Vagina (tissue), 2 donors: ENCODE measurements at regions not wholly inside any gene's neighbourhood (a gene's known extent, or its start where the extent isn't known, plus 50 kb on each side); places are given as distances from the start of the nearest gene placed in this dataset.

Experiments
- POLR2A ChIP-seq, 2 donors: fragments of 450-650 bp; IDR thresholded peaks; one replicate each; pipeline ENCODE4 v1.6.1; 2017; ENCODE audit warnings: antibody characterized with exemption in 2 of 2, mild to moderate bottlenecking in 2 of 2, moderate library complexity in 2 of 2
- POLR2AphosphoS5 ChIP-seq, 2 donors: sonication (generic); formaldehyde crosslinking; IDR thresholded peaks; one replicate each; pipeline ENCODE4 v1.9.0; 2017; ENCODE audit warnings: antibody characterized with exemption in 2 of 2, mild to moderate bottlenecking in 2 of 2, low read depth in 1 of 2; ENCODE audit not compliant: insufficient read depth in 1 of 2
- TF ChIP-seq, protein P1 (sequence below), 3 experiments: fragments of 450-650 bp in 2 of 3; fragments of 200-600 bp in 1 of 3; sonication (generic) in 1 of 3; IDR thresholded peaks; one replicate each; pipeline ENCODE4 v1.5.1; 2017 to 2019; ENCODE audit warnings: antibody characterized with exemption in 3 of 3, mild to moderate bottlenecking in 2 of 3, moderate library complexity in 2 of 3

- TF ChIP-seq, protein P1, sequence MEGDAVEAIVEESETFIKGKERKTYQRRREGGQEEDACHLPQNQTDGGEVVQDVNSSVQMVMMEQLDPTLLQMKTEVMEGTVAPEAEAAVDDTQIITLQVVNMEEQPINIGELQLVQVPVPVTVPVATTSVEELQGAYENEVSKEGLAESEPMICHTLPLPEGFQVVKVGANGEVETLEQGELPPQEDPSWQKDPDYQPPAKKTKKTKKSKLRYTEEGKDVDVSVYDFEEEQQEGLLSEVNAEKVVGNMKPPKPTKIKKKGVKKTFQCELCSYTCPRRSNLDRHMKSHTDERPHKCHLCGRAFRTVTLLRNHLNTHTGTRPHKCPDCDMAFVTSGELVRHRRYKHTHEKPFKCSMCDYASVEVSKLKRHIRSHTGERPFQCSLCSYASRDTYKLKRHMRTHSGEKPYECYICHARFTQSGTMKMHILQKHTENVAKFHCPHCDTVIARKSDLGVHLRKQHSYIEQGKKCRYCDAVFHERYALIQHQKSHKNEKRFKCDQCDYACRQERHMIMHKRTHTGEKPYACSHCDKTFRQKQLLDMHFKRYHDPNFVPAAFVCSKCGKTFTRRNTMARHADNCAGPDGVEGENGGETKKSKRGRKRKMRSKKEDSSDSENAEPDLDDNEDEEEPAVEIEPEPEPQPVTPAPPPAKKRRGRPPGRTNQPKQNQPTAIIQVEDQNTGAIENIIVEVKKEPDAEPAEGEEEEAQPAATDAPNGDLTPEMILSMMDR (IDR thresholded peaks at IDR 0.05): no peak
- TF ChIP-seq POLR2A (IDR thresholded peaks at IDR 0.05): no peak
- TF ChIP-seq POLR2AphosphoS5 (IDR thresholded peaks at IDR 0.05; ENCODE audit: insufficient read depth in 1 of 2, low read depth in 1 of 2): no peak
Observed at GRCh38 chr1:192889082-192889481, 80.2 kb downstream of the RGS2 start.
